DMS 273 treated with DMSO at 0.1 percent for 48 hours (cell line): ENCODE measurements at regions not wholly inside any gene's neighbourhood (a gene's known extent, or its start where the extent isn't known, plus 50 kb on each side); places are given as distances from the start of the nearest gene placed in this dataset.

ENCODE experiments used
- DNase-seq: peaks from one replicate; lab custom pipeline; 2025; lab: John Stamatoyannopoulos, UW

GRCh38 chr16:55380485-55380884 lies 56.5 kb downstream of the IRX6 start:
- no peak for DNase-seq

- DNase-seq: no peak
These were observed 60.6 kb downstream of the IRX6 start for GRCh38 chr16:55384288-55385247.

- no peak for DNase-seq
These were observed 61.4 kb downstream of the IRX6 start for GRCh38 chr16:55385359-55385758.

- DNase-seq: no peak
These were observed 62.7 kb downstream of the IRX6 start for GRCh38 chr16:55386534-55387296.

GRCh38 chr16:55388131-55388862 lies 64.3 kb downstream of the IRX6 start:
- DNase-seq: no peak

GRCh38 chr16:55389426-55390073 lies 65.5 kb downstream of the IRX6 start:
- no peak for DNase-seq

- DNase-seq: no peak
These were observed 66.7 kb downstream of the IRX6 start for GRCh38 chr16:55390630-55391237.

GRCh38 chr16:55391760-55392375 lies 67.9 kb downstream of the IRX6 start:
- DNase-seq: no peak

GRCh38 chr16:55392701-55393100 lies 68.7 kb downstream of the IRX6 start:
- DNase-seq: no peak

- DNase-seq: no peak
These were observed 70.0 kb downstream of the IRX6 start for GRCh38 chr16:55393991-55394390.

- no peak for DNase-seq
These were observed 74.8 kb downstream of the IRX6 start for GRCh38 chr16:55398762-55399161.

- DNase-seq: no peak
These were observed 75.9 kb downstream of the IRX6 start for GRCh38 chr16:55399911-55400310.

- DNase-seq: peak; percentile 5
These were observed 77.0 kb downstream of the IRX6 start for GRCh38 chr16:55401046-55401445.

- DNase-seq: no peak
These were observed 75.5 kb upstream of the MMP2 start for GRCh38 chr16:55403464-55403863.

- DNase-seq: no peak
These were observed 72.3 kb upstream of the MMP2 start for GRCh38 chr16:55406651-55407050.

- DNase-seq: no peak
These were observed 70.3 kb upstream of the MMP2 start for GRCh38 chr16:55408661-55409060.

GRCh38 chr16:55411231-55411630 lies 67.8 kb upstream of the MMP2 start:
- no peak for DNase-seq

GRCh38 chr16:55418586-55418985 lies 60.4 kb upstream of the MMP2 start:
- DNase-seq: no peak

GRCh38 chr16:55421226-55421625 lies 57.8 kb upstream of the MMP2 start:
- no peak for DNase-seq

- DNase-seq: no peak
These were observed 52.0 kb upstream of the MMP2 start for GRCh38 chr16:55426865-55427484.
